Endothelial cell of umbilical vein (primary cell): ENCODE measurements at regions not wholly inside any gene's neighbourhood (a gene's known extent, or its start where the extent isn't known, plus 50 kb on each side); places are given as distances from the start of the nearest gene placed in this dataset.

Experiments
- EZH2 ChIP-seq: IDR thresholded peaks from 2 replicates; pipeline ENCODE4 v1.6.1; 2012; ENCODE audit warnings: borderline replicate concordance, low read depth, mild to moderate bottlenecking, moderate library complexity, low read length, inconsistent platforms; ENCODE audit not compliant: severe bottlenecking
- GATA2 ChIP-seq: IDR thresholded peaks from 2 replicates; pipeline ENCODE4 v1.7.0; 2011; ENCODE audit warnings: low read depth, mild to moderate bottlenecking, moderate library complexity, mixed read lengths, low read length; ENCODE audit not compliant: insufficient read length, insufficient read depth
- JUN ChIP-seq: IDR thresholded peaks from 2 replicates; pipeline ENCODE4 v1.6.1; 2011; ENCODE audit warnings: borderline replicate concordance, low read depth; ENCODE audit not compliant: insufficient read length, insufficient read depth
- POLR2A ChIP-seq: IDR thresholded peaks from 2 replicates; pipeline ENCODE4 v1.6.1; 2012; ENCODE audit warnings: low read depth, mild to moderate bottlenecking, control low read depth, low read length
- POLR2AphosphoS5 ChIP-seq: IDR thresholded peaks from 2 replicates; pipeline ENCODE4 v1.6.1; 2012; ENCODE audit warnings: low read depth, mild to moderate bottlenecking, control low read depth, low read length, moderate library complexity; ENCODE audit not compliant: insufficient read depth
- TF ChIP-seq, protein P1 (sequence below), 2 donors: IDR thresholded peaks; 1 replicate in 1 of 2; 2 replicates in 1 of 2; pipeline ENCODE4 v1.5.1; 2011; ENCODE audit warnings: low read length in 2 of 2, mild to moderate bottlenecking in 2 of 2, moderate library complexity in 2 of 2, control low read depth in 1 of 2, inconsistent platforms in 1 of 2, low read depth in 1 of 2; ENCODE audit not compliant: insufficient read depth in 1 of 2; ENCODE audit errors: extremely low read depth in 1 of 2

DNA sequence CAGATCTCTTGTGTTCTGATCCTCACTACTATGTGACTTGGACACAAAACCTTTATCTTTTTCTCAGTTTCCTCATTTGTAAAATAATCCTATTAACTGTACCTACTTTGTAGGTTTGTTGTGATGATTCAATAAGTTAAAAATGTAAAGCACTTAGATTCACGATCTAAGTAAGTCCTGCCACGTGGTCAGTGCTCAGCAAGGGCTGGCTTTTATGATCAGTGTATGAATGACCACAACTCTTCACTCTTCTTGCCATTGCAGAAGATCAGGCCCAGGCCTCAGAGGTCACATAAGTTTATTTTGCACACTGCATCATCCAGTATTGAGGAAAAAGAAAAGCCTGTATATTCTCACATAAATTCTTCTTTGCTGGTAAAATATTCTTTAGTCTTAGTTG, 1192.5 kb upstream of the ACVR2A start:
- no peak for TF ChIP-seq POLR2A
- TF ChIP-seq POLR2AphosphoS5: no peak
- TF ChIP-seq, protein P1, sequence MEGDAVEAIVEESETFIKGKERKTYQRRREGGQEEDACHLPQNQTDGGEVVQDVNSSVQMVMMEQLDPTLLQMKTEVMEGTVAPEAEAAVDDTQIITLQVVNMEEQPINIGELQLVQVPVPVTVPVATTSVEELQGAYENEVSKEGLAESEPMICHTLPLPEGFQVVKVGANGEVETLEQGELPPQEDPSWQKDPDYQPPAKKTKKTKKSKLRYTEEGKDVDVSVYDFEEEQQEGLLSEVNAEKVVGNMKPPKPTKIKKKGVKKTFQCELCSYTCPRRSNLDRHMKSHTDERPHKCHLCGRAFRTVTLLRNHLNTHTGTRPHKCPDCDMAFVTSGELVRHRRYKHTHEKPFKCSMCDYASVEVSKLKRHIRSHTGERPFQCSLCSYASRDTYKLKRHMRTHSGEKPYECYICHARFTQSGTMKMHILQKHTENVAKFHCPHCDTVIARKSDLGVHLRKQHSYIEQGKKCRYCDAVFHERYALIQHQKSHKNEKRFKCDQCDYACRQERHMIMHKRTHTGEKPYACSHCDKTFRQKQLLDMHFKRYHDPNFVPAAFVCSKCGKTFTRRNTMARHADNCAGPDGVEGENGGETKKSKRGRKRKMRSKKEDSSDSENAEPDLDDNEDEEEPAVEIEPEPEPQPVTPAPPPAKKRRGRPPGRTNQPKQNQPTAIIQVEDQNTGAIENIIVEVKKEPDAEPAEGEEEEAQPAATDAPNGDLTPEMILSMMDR (IDR thresholded peaks at IDR 0.05; ENCODE audit: extremely low read depth in 1 of 2, insufficient read depth in 1 of 2, low read depth in 1 of 2, low read length in 2 of 2): no peak
- no peak for TF ChIP-seq GATA2
- TF ChIP-seq JUN: no peak
- no peak for TF ChIP-seq EZH2
